Anterior cingulate cortex (tissue), 58 donors: ENCODE measurements at regions not wholly inside any gene's neighbourhood (a gene's known extent, or its start where the extent isn't known, plus 50 kb on each side); places are given as distances from the start of the nearest gene placed in this dataset.
A peak's percentile ranks its signal among the peaks of the same experiment; 100 is the strongest.
"Not testable (repeated sequence)": the region's sequence is repeated elsewhere in the genome, so short reads cannot be mapped to it uniquely, and the experiment has no call there.

Experiments
- DNase-seq, 58 donors: peaks; one replicate each; lab custom pipeline; 2025; lab: John Stamatoyannopoulos, UW

DNA sequence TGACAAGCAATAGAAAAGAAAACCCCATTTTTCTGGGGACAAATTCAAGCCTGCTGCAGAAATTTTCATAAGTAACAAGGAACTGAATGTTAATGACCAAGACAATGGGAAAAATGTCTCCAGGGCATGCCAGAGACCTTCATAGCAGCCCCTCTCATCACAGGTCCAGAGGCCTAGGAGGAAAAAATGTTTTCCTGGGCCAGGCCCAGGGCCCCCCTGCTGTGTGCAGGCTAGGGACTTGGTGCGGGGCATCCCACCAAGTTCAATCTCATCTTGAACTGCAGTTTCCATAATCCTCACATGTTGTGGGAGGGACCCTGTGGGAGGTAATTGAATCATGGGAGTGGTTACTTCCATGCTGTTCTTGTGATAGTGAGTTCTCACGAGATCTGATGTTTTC is 211.5 kb upstream of the GRIA3 start:
- DNase-seq = no peak

DNA sequence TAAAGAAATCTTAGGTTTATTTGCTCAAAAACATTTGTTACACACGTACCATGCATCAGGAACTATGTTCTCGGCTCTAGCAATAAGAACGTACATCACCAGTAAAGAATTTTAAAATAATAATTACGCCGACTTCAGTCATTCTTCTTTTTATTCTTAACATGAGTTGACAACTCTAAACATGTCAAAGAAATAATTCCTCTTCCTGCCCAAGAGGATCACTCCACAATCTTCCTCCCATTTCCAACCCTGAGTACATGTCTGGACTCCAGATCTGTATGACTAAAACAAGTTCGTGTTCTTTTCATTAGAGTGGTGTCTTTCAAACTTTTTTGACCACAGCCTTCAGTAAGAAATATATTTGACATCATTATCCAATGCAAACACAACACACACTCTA is 201.6 kb upstream of the GRIA3 start:
- no peak for DNase-seq

GRCh38 chrX:123002844-123003243 is 181.2 kb upstream of the GRIA3 start:
- DNase-seq = not testable (repeated sequence)

GRCh38 chrX:123013141-123013540 is 170.9 kb upstream of the GRIA3 start:
- DNase-seq = no peak

GRCh38 chrX:123036401-123036800 is 147.7 kb upstream of the GRIA3 start:
- peak in 15 of 58 donors; percentile 0 to 47 (median 1) for DNase-seq

- no peak for DNase-seq
These were observed 134.9 kb upstream of the GRIA3 start for GRCh38 chrX:123049071-123049625.

- DNase-seq = no peak
These were observed 123.1 kb upstream of the GRIA3 start for GRCh38 chrX:123060986-123061385.

- DNase-seq = no peak
These were observed 120.0 kb upstream of the GRIA3 start for GRCh38 chrX:123064053-123064452.

DNA sequence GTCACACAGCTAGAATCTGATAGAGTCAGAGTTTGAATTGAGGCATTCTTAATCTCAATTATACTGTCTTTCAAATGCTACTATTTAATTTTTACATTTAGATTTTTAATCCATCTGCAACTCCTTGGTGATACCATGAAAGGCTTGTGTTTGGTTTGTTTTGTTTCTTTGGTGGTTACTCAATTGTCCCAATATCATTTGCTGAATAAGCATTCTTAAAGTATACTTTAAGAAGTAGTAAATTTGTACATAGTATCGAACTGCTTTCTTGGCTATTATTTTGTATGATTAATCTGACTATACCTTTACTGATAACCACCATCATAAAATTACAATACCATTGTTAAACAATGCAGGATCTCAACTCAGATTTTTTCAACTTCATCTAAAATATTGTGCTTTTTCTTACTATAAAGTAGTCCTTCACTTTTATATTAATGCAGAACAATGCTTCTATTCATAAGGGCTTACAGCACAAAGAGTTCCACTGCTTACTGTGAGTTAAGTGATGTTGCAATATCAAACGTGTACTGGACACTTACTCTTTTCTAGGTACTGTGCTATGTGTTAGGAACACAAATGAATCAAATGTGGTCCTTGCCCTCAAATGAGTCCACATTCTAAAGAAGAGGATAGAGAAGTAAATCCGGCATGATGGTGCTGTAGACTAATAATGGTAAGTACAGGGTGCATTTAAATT is 111.2 kb upstream of the GRIA3 start:
- no peak for DNase-seq

GRCh38 chrX:123075947-123076561 is 108.0 kb upstream of the GRIA3 start:
- no peak for DNase-seq

DNA sequence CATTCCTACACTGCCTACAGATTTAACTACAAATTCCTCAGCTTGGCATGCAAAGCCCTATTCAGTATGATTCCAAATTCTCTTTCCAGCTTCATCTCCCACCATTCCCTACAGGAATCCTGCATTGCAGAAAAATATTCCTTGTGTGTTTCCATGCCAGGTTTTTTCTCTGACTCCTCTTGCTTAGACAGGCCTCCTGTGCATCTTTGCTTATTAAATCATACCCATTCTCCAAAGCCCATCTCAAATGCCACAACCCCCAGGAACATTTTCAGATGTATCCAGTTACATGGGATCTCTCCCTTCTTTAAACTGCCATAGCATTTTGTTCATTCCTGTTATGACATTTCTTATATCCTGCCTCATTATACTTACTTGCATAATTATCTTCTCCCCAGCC is 106.4 kb upstream of the GRIA3 start:
- DNase-seq = no peak

GRCh38 chrX:123080065-123080464 is 104.0 kb upstream of the GRIA3 start:
- no peak for DNase-seq

GRCh38 chrX:123081776-123082175 is 102.3 kb upstream of the GRIA3 start:
- no peak for DNase-seq

GRCh38 chrX:123083924-123084323 is 100.2 kb upstream of the GRIA3 start:
- DNase-seq = no peak

GRCh38 chrX:123084797-123085196 is 99.3 kb upstream of the GRIA3 start:
- no peak for DNase-seq

GRCh38 chrX:123085311-123085940 is 98.7 kb upstream of the GRIA3 start:
- no peak for DNase-seq

DNA sequence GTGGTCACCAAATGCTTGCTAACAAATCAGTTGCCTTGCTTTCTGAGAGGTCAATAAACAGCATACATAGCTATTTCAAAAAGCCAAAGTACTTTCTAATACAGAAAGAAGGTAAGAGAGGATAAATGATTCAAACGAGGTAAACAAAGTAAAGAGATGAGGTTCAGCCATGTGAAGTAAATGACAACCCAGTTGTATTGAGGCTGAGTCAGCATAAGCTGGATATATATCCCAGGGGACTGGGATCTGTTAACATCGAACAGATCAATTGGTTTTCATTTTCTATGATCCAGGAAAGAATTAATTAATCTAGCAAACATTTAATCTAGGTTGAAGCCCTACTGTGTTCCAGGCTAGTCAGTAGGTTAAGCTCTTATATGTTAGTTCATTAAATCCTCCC is 97.3 kb upstream of the GRIA3 start:
- no peak for DNase-seq

DNA sequence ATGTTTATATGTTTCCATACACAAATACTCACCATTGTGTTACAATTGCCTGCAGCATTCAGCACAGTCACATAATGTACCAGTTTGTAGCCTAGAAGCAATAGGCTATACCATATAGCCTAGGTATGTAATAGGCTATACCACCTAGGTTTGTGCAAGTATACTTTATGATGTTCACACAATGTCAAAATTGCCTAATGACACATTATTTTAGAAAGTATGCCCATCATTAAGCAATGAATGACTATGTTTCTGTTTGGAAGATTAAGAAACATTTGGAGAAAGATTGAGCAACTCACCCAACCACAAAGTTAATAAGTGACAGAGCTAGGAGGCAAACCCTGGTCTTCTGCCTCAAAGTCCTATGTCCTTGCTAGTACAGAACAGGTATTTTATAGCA is 96.8 kb upstream of the GRIA3 start:
- DNase-seq = no peak

DNA sequence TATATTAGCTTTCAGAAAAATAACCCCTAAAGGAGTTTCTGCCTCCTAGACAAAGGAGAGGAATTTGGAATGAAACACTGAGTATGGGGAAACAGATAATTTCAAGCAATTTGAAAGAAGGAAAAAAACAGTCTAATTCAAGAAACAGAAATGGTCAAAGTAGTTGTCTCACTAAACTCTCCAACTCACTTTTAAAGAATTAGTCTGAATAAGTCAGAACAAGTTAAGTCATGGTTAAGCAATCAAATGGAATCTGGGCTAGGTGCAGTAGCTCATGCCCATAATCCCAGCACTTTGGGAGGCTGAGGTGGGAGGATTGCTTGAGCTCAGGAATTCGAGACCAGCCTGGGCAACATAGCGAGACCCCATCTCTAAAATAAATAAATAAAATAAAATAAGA is 95.7 kb upstream of the GRIA3 start:
- DNase-seq = no peak

- no peak for DNase-seq
These were observed 95.1 kb upstream of the GRIA3 start for GRCh38 chrX:123088930-123089329.

GRCh38 chrX:123093792-123094191 is 90.3 kb upstream of the GRIA3 start:
- DNase-seq = no peak
